ENCODE measurements at regions not wholly inside any gene's neighbourhood (a gene's known extent, or its start where the extent isn't known, plus 50 kb on each side); places are given as distances from the start of the nearest gene placed in this dataset.

DNA sequence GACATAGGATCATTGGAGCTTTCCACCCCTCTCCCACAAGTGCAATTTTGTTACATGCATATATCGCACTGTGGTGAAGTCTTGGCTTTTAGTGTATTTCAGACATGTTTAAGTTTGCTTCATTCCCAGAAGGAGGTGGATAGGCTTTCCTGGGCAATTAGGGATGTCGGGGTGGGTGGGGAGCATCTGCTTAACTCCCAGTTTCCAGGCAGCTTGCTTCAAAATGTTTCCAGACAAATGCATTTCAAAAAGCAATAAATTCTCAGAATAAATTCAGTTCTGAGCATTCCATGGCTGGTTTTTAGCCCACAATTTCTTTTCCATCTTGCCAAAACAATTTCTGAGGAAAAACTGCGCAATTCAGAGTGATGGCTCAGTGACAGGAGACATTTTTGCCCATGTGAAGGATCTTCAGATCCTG, 227.7 kb upstream of the ZPLD1 start:
- Histone ChIP-seq H3K36me3 (ENCODE audit: control insufficient read depth in 2 of 2, extremely low read depth in 1 of 2, insufficient read depth in 2 of 2, low read length in 2 of 2) (no peaks in the 10 kb centered on the region), H4K20me1 (replicated peaks; ENCODE audit: control insufficient read depth, extremely low read depth, insufficient read depth, low read length) (no peaks in the 10 kb centered on the region), H3K9ac (replicated peaks; ENCODE audit: extremely low read depth, insufficient read depth, low read length) (no peak overlapping the region), H3K27me3 (ENCODE audit: control insufficient read depth in 2 of 2, insufficient read depth in 2 of 2, low read length in 2 of 2) (peaks cover 0 to 6% of the 10 kb centered on the region in 2 experiments), H3K27ac (ENCODE audit: insufficient read depth, low read depth, low read length) (no peak overlapping the region), H3K4me1 (ENCODE audit: control insufficient read depth, extremely low read depth, insufficient read depth, low read length) (no peaks in the 10 kb centered on the region), H3K9me3 (replicated peaks; ENCODE audit: control insufficient read depth, insufficient read depth, low read length) (no peaks in the 10 kb centered on the region), H3K4me2 (ENCODE audit: insufficient read depth, low read length) (no peak overlapping the region), H3K4me3 (replicated peaks in 1 of 3; ENCODE audit: insufficient read depth in 1 of 3, low read depth in 1 of 3, low read length in 3 of 3) (no peak overlapping the region), H3K79me2 (ENCODE audit: control insufficient read depth, insufficient read depth, low read length) (no peaks in the 10 kb centered on the region), H2AFZ (ENCODE audit: low read depth, low read length) (no peak overlapping the region), H3K9me1 (replicated peaks; ENCODE audit: control insufficient read depth, extremely low read depth, insufficient read depth, low read length) (no peaks in the 10 kb centered on the region)
- ChIA-PET POLR2A (no interaction called here), CTCF (interaction anchor here (1.1 kb wide), 1 partner anchor 18 kb away, joined by 3 read pairs; no protein-coding TSS in a partner anchor)
- FAIRE-seq = no peak
- intact Hi-C loops (cut with micrococcal nuclease) = no loop called here
- DNase-seq (ENCODE audit: low read depth, low spot score) = no peak
- TF ChIP-seq, protein P1, sequence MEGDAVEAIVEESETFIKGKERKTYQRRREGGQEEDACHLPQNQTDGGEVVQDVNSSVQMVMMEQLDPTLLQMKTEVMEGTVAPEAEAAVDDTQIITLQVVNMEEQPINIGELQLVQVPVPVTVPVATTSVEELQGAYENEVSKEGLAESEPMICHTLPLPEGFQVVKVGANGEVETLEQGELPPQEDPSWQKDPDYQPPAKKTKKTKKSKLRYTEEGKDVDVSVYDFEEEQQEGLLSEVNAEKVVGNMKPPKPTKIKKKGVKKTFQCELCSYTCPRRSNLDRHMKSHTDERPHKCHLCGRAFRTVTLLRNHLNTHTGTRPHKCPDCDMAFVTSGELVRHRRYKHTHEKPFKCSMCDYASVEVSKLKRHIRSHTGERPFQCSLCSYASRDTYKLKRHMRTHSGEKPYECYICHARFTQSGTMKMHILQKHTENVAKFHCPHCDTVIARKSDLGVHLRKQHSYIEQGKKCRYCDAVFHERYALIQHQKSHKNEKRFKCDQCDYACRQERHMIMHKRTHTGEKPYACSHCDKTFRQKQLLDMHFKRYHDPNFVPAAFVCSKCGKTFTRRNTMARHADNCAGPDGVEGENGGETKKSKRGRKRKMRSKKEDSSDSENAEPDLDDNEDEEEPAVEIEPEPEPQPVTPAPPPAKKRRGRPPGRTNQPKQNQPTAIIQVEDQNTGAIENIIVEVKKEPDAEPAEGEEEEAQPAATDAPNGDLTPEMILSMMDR (IDR thresholded peaks at IDR 0.05; ENCODE audit: extremely low read depth in 1 of 2, insufficient read depth in 1 of 2, low read depth in 1 of 2, low read length in 2 of 2) = no peak
- TF ChIP-seq MYC (IDR thresholded peaks at IDR 0.05; ENCODE audit: low read depth, low read length) = no peak
- no peak for TF ChIP-seq EZH2 (IDR thresholded peaks at IDR 0.05; ENCODE audit: borderline replicate concordance, low read depth, low read length, severe bottlenecking)
- TF ChIP-seq JUN (IDR thresholded peaks at IDR 0.05; ENCODE audit: borderline replicate concordance, insufficient read depth, insufficient read length, low read depth) = no peak
- TF ChIP-seq, protein P2, sequence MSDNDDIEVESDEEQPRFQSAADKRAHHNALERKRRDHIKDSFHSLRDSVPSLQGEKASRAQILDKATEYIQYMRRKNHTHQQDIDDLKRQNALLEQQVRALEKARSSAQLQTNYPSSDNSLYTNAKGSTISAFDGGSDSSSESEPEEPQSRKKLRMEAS (IDR thresholded peaks at IDR 0.05; ENCODE audit: insufficient read depth, insufficient read length) = no peak
- no peak for TF ChIP-seq POLR2A (IDR thresholded peaks at IDR 0.05; ENCODE audit: low read depth, low read length)
- no peak for TF ChIP-seq GATA2 (IDR thresholded peaks at IDR 0.05; ENCODE audit: insufficient read depth, insufficient read length, low read depth, low read length)
- no peak for TF ChIP-seq FOS (IDR thresholded peaks at IDR 0.05; ENCODE audit: borderline replicate concordance, insufficient read depth, low read length)
- TF ChIP-seq POLR2AphosphoS5 (IDR thresholded peaks at IDR 0.05; ENCODE audit: insufficient read depth, low read depth, low read length) = no peak
- no TSS peak for BruUV-seq (replicated peaks)
- dilution Hi-C loops (cut with MboI; ENCODE audit: extremely low pct_ligation_motif_present, low sequenced_read_pairs) = no loop called here
